Fibroblast of lung (primary cell): ENCODE measurements at regions not wholly inside any gene's neighbourhood (a gene's known extent, or its start where the extent isn't known, plus 50 kb on each side); places are given as distances from the start of the nearest gene placed in this dataset.

Experiments used
- EZH2 ChIP-seq: IDR thresholded peaks from 2 replicates; pipeline ENCODE4 v1.5.1; 2012; ENCODE audit warnings: low read length, control low read depth, mild to moderate bottlenecking; ENCODE audit errors: missing control alignments
- TF ChIP-seq, protein P1 (sequence below), 2 donors: IDR thresholded peaks in 1 of 2; conservative IDR thresholded peaks in 1 of 2; 1 replicate in 1 of 2; 2 replicates in 1 of 2; pipeline ENCODE4 v1.5.1; 2011 to 2012; ENCODE audit warnings: low read length in 2 of 2, control low read depth in 1 of 2, inconsistent platforms in 1 of 2, low read depth in 1 of 2, mild to moderate bottlenecking in 1 of 2

DNA sequence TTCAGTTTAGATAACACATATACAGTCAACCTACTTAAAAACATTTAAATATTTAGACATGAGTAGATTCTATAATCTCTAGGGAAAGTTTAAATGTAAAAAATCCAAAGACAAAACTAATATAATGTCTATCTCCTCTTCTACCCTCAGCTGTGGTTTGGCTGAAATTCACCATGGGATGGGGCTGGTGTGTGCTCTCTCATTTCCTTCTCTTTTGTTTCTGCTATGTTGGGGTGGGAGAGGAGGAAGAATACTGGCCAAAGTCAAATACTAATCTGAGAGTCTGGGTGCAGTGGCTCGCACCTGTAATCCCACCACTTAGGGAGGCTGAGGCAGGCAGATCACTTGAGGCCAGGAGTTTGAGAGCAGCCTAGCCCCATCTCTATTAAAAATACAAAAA lies 1673.9 kb upstream of the SEL1L start:
- TF ChIP-seq, protein P1, sequence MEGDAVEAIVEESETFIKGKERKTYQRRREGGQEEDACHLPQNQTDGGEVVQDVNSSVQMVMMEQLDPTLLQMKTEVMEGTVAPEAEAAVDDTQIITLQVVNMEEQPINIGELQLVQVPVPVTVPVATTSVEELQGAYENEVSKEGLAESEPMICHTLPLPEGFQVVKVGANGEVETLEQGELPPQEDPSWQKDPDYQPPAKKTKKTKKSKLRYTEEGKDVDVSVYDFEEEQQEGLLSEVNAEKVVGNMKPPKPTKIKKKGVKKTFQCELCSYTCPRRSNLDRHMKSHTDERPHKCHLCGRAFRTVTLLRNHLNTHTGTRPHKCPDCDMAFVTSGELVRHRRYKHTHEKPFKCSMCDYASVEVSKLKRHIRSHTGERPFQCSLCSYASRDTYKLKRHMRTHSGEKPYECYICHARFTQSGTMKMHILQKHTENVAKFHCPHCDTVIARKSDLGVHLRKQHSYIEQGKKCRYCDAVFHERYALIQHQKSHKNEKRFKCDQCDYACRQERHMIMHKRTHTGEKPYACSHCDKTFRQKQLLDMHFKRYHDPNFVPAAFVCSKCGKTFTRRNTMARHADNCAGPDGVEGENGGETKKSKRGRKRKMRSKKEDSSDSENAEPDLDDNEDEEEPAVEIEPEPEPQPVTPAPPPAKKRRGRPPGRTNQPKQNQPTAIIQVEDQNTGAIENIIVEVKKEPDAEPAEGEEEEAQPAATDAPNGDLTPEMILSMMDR (conservative IDR thresholded peaks at IDR 0.05 in 1 of 2, IDR thresholded peaks at IDR 0.05 in 1 of 2; ENCODE audit: low read depth in 1 of 2, low read length in 2 of 2), result no peak
- no peak for TF ChIP-seq EZH2
